Natural killer cell (primary cell): ENCODE measurements at regions not wholly inside any gene's neighbourhood (a gene's known extent, or its start where the extent isn't known, plus 50 kb on each side); places are given as distances from the start of the nearest gene placed in this dataset.
"Not testable (repeated sequence)": the region's sequence is repeated elsewhere in the genome, so short reads cannot be mapped to it uniquely, and the experiment has no call there.

Experiments used
- ATAC-seq, 3 donors: fragments of 150-1000 bp in 2 of 3; fragments of 200-7000 bp in 1 of 3; cut with Tn5 transposase; 1 replicate in 1 of 3; 2 replicates in 2 of 3; pipeline ENCODE4 v1.10.0; 2021; ENCODE audit warnings: mild to moderate bottlenecking in 2 of 3, moderate library complexity in 2 of 3
- DNase-seq, 2 donors: peaks; one replicate each; pipeline versions ENCODE4 v3.0.0 to v3.0.0-alpha.2; 2013 to 2021; ENCODE audit warnings: mixed read lengths in 1 of 2
- H3K27ac ChIP-seq: one replicate; pipeline ENCODE4 v1.5.1; 2013; ENCODE audit warnings: mild to moderate bottlenecking, low read length
- H3K27me3 ChIP-seq: one replicate; pipeline ENCODE4 v1.6.1; 2013; ENCODE audit warnings: low read length; ENCODE audit not compliant: control insufficient read depth, insufficient read depth
- H3K36me3 ChIP-seq: one replicate; pipeline ENCODE4 v1.6.1; 2013; ENCODE audit warnings: low read length; ENCODE audit not compliant: control insufficient read depth, insufficient read depth
- H3K4me1 ChIP-seq: one replicate; pipeline ENCODE4 v1.6.1; 2013; ENCODE audit warnings: low read length; ENCODE audit not compliant: control insufficient read depth, insufficient read depth
- H3K4me3 ChIP-seq: one replicate; pipeline ENCODE4 v1.5.1; 2013; ENCODE audit warnings: low read length
- H3K9me3 ChIP-seq: one replicate; pipeline ENCODE4 v1.6.1; 2013; ENCODE audit warnings: low read length; ENCODE audit not compliant: control insufficient read depth, insufficient read depth
- H3K27ac Mint-ChIP-seq, 2 donors: one replicate each; pipeline ENCODE4 v1.8.0; 2022; ENCODE audit warnings: mild to moderate bottlenecking in 2 of 2, mixed read lengths in 2 of 2, moderate library complexity in 1 of 2
- H3K27me3 Mint-ChIP-seq, 2 donors: one replicate each; pipeline ENCODE4 v1.8.0; 2022; ENCODE audit warnings: low read depth in 2 of 2, mixed read lengths in 2 of 2
- H3K36me3 Mint-ChIP-seq: one replicate; pipeline ENCODE4 v1.8.0; 2022; ENCODE audit warnings: mixed read lengths
- H3K4me1 Mint-ChIP-seq, 2 donors: one replicate each; pipeline ENCODE4 v1.8.0; 2022; ENCODE audit warnings: mixed read lengths in 2 of 2
- H3K4me3 Mint-ChIP-seq: one replicate; pipeline ENCODE4 v1.8.0; 2022; ENCODE audit warnings: mild to moderate bottlenecking, moderate library complexity, mixed read lengths
- H3K9me3 Mint-ChIP-seq, 2 donors: one replicate each; pipeline ENCODE4 v1.8.0; 2022; ENCODE audit warnings: mixed read lengths in 2 of 2
- WGBS: methylation state at CpG from one replicate; pipeline ENCODE4 v1.1.7; 2013; ENCODE audit warnings: missing lambda C conversion rate; ENCODE audit not compliant: insufficient coverage; 5-methylcytosine and 5-hydroxymethylcytosine counted together
- intact Hi-C: fragments of 100-400 bp; cut with micrococcal nuclease; formaldehyde crosslinking; loops from one replicate; pipeline ENCODE4 v1.14.2; 2022
- TF ChIP-seq, protein P1 (sequence below): fragments of 200-600 bp; IDR thresholded peaks from one replicate; pipeline ENCODE4 v1.8.0; 2022; ENCODE audit warnings: antibody characterized with exemption

DNA sequence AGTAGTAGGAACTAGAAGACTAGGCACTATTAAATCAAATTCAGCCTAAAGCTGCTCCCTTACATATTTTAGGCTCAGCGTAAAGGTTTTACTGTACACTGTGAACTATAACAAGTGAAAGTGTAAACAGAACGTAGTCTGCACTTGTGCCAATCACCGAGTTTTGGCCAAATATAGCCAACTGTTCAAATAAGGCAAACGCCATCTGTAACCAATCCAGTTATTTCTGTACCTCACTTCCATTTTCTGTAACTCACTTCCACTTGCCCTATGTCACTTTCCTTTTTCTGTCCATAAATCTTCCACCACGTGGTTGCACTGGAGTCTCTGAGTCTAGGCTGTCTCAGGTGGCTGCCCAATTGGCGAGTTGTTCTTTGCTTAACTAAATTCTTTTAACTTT is 2132.2 kb downstream of the LRRC4C start:
- no peak overlapping the region for H3K4me3 Mint-ChIP-seq
- H3K27me3 Mint-ChIP-seq: no peaks in the 10 kb centered on the region
- DNase-seq: no peak
- Histone ChIP-seq H3K27ac (no peak overlapping the region), H3K4me3 (no peak overlapping the region), H3K36me3 (no peaks in the 10 kb centered on the region), H3K9me3 (no peaks in the 10 kb centered on the region), H3K27me3 (no peaks in the 10 kb centered on the region), H3K4me1 (no peaks in the 10 kb centered on the region)
- H3K9me3 Mint-ChIP-seq: peaks cover 3 to 6% of the 10 kb centered on the region in 2 donors
- intact Hi-C loops: no loop called here
- 58% methylated on average over 5 of the region's 6 CpGs for WGBS
- no peaks in the 10 kb centered on the region for H3K36me3 Mint-ChIP-seq
- no peak for ATAC-seq
- H3K4me1 Mint-ChIP-seq: no peaks in the 10 kb centered on the region
- TF ChIP-seq, protein P1, sequence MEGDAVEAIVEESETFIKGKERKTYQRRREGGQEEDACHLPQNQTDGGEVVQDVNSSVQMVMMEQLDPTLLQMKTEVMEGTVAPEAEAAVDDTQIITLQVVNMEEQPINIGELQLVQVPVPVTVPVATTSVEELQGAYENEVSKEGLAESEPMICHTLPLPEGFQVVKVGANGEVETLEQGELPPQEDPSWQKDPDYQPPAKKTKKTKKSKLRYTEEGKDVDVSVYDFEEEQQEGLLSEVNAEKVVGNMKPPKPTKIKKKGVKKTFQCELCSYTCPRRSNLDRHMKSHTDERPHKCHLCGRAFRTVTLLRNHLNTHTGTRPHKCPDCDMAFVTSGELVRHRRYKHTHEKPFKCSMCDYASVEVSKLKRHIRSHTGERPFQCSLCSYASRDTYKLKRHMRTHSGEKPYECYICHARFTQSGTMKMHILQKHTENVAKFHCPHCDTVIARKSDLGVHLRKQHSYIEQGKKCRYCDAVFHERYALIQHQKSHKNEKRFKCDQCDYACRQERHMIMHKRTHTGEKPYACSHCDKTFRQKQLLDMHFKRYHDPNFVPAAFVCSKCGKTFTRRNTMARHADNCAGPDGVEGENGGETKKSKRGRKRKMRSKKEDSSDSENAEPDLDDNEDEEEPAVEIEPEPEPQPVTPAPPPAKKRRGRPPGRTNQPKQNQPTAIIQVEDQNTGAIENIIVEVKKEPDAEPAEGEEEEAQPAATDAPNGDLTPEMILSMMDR: no peak
- no peak overlapping the region for H3K27ac Mint-ChIP-seq

DNA sequence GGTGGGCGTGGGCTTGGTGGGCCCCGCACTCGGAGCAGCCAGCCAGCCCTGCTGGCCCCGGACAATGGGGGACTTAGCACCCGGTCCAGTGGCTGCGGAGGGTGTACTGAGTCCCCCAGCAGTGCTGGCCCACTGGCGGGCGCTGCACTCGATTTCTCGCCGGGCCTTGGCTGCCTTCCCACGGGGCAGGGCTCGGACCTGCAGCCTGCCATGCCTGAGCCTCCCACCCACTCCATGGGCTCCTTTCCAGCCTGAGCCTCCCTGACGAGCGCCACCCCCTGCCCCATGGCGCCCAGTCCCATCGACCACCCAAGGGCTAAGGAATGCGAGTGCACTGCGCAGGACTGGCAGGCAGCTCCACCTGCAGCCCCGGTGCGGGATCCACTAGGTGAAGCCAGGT is 2147.6 kb downstream of the LRRC4C start:
- H3K4me3 ChIP-seq, H3K9me3 Mint-ChIP-seq, H3K36me3 ChIP-seq, H3K4me1 Mint-ChIP-seq, H3K27me3 ChIP-seq, ATAC-seq, H3K9me3 ChIP-seq, H3K36me3 Mint-ChIP-seq, DNase-seq, H3K4me3 Mint-ChIP-seq, H3K27ac ChIP-seq, intact Hi-C loops, H3K27ac Mint-ChIP-seq, H3K4me1 ChIP-seq, H3K27me3 Mint-ChIP-seq: not testable (repeated sequence)
- WGBS: 92% methylated on average over 21 of the region's 21 CpGs

DNA sequence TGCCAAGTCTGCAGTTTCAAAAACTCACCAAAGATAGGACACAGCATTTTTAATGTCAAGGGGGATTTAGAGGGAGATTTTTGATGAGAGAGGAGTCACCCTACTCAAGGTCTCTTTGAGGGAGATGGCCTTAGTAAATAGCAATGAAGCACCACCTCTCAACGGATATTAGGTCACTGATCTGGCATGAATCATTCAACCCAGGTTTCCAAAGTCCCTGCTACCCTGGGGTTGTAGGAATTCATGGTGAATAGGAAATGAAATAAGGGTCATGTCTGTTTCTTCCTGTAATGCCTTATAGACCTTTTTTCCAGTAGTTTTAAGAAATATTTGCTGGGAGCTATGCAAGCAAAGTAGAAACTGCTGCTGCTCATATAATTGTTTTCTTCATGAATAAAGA is 2154.9 kb downstream of the LRRC4C start:
- intact Hi-C loops: no loop called here
- H3K4me3 Mint-ChIP-seq: no peak overlapping the region
- Histone ChIP-seq H3K4me1 (no peaks in the 10 kb centered on the region), H3K9me3 (no peaks in the 10 kb centered on the region), H3K27ac (no peak overlapping the region), H3K36me3 (no peaks in the 10 kb centered on the region), H3K27me3 (no peaks in the 10 kb centered on the region), H3K4me3 (no peak overlapping the region)
- 88% methylated on average over 1 of the region's 1 CpG for WGBS
- TF ChIP-seq, protein P1: no peak
- H3K27me3 Mint-ChIP-seq: no peaks in the 10 kb centered on the region
- ATAC-seq (no peak), DNase-seq (no peak)
- H3K36me3 Mint-ChIP-seq: no peaks in the 10 kb centered on the region
- H3K27ac Mint-ChIP-seq: no peak overlapping the region
- peaks cover 6 to 8% of the 10 kb centered on the region in 2 donors for H3K9me3 Mint-ChIP-seq
- H3K4me1 Mint-ChIP-seq: no peaks in the 10 kb centered on the region

DNA sequence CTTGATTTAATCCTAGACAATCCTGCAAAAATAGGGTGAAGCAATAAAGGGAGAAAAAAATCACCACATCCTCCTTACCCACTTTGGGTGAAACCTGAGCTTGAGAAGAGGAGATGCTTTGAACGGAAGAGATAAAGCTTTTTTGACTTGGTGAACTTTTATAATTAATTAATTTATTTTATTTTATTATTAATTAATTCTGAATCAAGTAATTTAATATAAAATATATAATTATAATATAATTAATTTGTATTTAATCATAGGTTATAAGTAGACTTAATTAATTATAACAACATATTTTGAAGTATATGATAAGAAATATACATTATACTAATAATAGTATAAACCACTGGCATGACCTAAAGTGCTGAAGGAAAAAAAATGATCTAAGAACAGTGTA is 2164.8 kb downstream of the LRRC4C start:
- peaks cover 8 to 23% of the 10 kb centered on the region in 2 donors for H3K9me3 Mint-ChIP-seq
- intact Hi-C loops: no loop called here
- H3K27me3 Mint-ChIP-seq: no peaks in the 10 kb centered on the region
- no peak overlapping the region for H3K4me3 ChIP-seq
- H3K4me1 Mint-ChIP-seq: no peaks in the 10 kb centered on the region
- DNase-seq: no peak
- WGBS: no CpG with 5 or more reads among the region's 1 CpG
- no peaks in the 10 kb centered on the region for H3K36me3 ChIP-seq
- peaks cover 4% of the 10 kb centered on the region for H3K9me3 ChIP-seq
- no peak overlapping the region for H3K27ac ChIP-seq
- H3K27me3 ChIP-seq: no peaks in the 10 kb centered on the region
- H3K4me3 Mint-ChIP-seq: no peak overlapping the region
- TF ChIP-seq, protein P1: no peak
- H3K27ac Mint-ChIP-seq: no peak overlapping the region
- H3K36me3 Mint-ChIP-seq: peaks cover 10% of the 10 kb centered on the region
- no peaks in the 10 kb centered on the region for H3K4me1 ChIP-seq
- ATAC-seq: no peak
